HG02759 (cell line): ENCODE measurements at regions not wholly inside any gene's neighbourhood (a gene's known extent, or its start where the extent isn't known, plus 50 kb on each side); places are given as distances from the start of the nearest gene placed in this dataset.

Experiments
- ATAC-seq: cut with Tn5 transposase; IDR thresholded peaks from one replicate; pipeline ENCODE4 v1.9.1; 2021; ENCODE audit warnings: mild to moderate bottlenecking, moderate library complexity; ENCODE audit not compliant: unreplicated experiment

GRCh38 chr5:124839371-124839998 is 93.0 kb upstream of the ZNF608 start:
- no peak for ATAC-seq

- no peak for ATAC-seq
Observed at GRCh38 chr5:124841829-124842712, 95.6 kb upstream of the ZNF608 start.

- ATAC-seq: no peak
Observed at GRCh38 chr5:124842725-124843595, 96.5 kb upstream of the ZNF608 start.

GRCh38 chr5:124843596-124843899 is 97.1 kb upstream of the ZNF608 start:
- ATAC-seq: no peak

GRCh38 chr5:124844371-124844920 is 98.0 kb upstream of the ZNF608 start:
- ATAC-seq: no peak

GRCh38 chr5:124847907-124848306 is 101.5 kb upstream of the ZNF608 start:
- ATAC-seq: no peak

- no peak for ATAC-seq
Observed at GRCh38 chr5:124849774-124850173, 103.3 kb upstream of the ZNF608 start.

- no peak for ATAC-seq
Observed at GRCh38 chr5:124856726-124857125, 110.3 kb upstream of the ZNF608 start.

GRCh38 chr5:124858612-124859011 is 112.2 kb upstream of the ZNF608 start:
- ATAC-seq: no peak

GRCh38 chr5:124859027-124859426 is 112.6 kb upstream of the ZNF608 start:
- ATAC-seq: no peak

- ATAC-seq: no peak
Observed at GRCh38 chr5:124859556-124860290, 113.3 kb upstream of the ZNF608 start.

- ATAC-seq: no peak
Observed at GRCh38 chr5:124860291-124860655, 113.8 kb upstream of the ZNF608 start.

GRCh38 chr5:124865066-124865465 is 118.6 kb upstream of the ZNF608 start:
- ATAC-seq: no peak

- ATAC-seq: no peak
Observed at GRCh38 chr5:124865603-124866354, 119.3 kb upstream of the ZNF608 start.

GRCh38 chr5:124866355-124867136 is 120.1 kb upstream of the ZNF608 start:
- ATAC-seq: no peak

- ATAC-seq: no peak
Observed at GRCh38 chr5:124867137-124867704, 120.8 kb upstream of the ZNF608 start.

GRCh38 chr5:124868676-124869075 is 122.2 kb upstream of the ZNF608 start:
- ATAC-seq: no peak

- ATAC-seq: no peak
Observed at GRCh38 chr5:124869426-124870033, 123.1 kb upstream of the ZNF608 start.
